WTC11 (cell line): ENCODE measurements at regions not wholly inside any gene's neighbourhood (a gene's known extent, or its start where the extent isn't known, plus 50 kb on each side); places are given as distances from the start of the nearest gene placed in this dataset.

Experiments used
- ATF1 ChIP-seq: sonication (generic); formaldehyde crosslinking; IDR thresholded peaks from 2 replicates; pipeline ENCODE4 v1.8.1; 2023; ENCODE audit warnings: mild to moderate bottlenecking, moderate library complexity, missing genetic modification reagents
- SP1 ChIP-seq: sonication (generic); formaldehyde crosslinking; conservative IDR thresholded peaks from 2 replicates; pipeline ENCODE4 v1.8.1; 2022; ENCODE audit warnings: missing genetic modification reagents
- TF ChIP-seq, protein P1 (sequence below): sonication (generic); formaldehyde crosslinking; IDR thresholded peaks from 2 replicates; pipeline ENCODE4 v1.8.1; 2022; ENCODE audit warnings: low read depth, mild to moderate bottlenecking, moderate library complexity, missing genetic modification reagents, borderline replicate concordance
- TF ChIP-seq, protein P2 (sequence below): fragments of 200-600 bp; IDR thresholded peaks from 2 replicates; pipeline ENCODE4 v1.8.0; 2022; ENCODE audit warnings: antibody characterized with exemption

DNA sequence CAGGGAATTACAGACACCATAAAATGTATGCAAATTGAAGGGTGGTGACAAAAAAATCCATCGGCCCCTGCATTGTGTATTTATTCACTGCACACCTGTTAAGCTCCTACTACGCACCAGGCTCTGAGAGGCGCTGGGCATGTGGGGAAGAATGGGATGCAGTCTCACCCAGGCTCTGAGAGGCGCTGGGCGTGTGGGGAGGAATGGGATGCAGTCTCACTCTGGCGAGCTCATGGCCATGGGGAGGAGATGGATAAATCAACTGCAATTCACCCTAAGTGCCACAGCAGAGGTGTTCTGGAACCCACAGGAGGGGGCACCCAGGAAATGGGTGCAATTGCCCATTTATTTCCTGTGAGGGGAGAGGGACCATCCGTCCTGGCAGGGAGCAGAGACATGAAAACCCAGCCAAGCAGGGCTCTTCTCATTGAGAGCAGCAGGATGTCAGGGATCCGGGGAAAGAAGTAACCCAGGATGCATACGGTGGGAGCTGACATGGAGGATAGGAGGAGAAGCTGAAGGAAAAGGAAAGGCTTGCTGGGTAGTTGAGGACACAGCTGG is 798.7 kb downstream of the TBC1D22A start:
- TF ChIP-seq ATF1 (CRISPR knock-in tag): no peak
- TF ChIP-seq, protein P1, sequence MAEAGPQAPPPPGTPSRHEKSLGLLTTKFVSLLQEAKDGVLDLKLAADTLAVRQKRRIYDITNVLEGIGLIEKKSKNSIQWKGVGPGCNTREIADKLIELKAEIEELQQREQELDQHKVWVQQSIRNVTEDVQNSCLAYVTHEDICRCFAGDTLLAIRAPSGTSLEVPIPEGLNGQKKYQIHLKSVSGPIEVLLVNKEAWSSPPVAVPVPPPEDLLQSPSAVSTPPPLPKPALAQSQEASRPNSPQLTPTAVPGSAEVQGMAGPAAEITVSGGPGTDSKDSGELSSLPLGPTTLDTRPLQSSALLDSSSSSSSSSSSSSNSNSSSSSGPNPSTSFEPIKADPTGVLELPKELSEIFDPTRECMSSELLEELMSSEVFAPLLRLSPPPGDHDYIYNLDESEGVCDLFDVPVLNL (CRISPR knock-in tag): no peak
- TF ChIP-seq, protein P2, sequence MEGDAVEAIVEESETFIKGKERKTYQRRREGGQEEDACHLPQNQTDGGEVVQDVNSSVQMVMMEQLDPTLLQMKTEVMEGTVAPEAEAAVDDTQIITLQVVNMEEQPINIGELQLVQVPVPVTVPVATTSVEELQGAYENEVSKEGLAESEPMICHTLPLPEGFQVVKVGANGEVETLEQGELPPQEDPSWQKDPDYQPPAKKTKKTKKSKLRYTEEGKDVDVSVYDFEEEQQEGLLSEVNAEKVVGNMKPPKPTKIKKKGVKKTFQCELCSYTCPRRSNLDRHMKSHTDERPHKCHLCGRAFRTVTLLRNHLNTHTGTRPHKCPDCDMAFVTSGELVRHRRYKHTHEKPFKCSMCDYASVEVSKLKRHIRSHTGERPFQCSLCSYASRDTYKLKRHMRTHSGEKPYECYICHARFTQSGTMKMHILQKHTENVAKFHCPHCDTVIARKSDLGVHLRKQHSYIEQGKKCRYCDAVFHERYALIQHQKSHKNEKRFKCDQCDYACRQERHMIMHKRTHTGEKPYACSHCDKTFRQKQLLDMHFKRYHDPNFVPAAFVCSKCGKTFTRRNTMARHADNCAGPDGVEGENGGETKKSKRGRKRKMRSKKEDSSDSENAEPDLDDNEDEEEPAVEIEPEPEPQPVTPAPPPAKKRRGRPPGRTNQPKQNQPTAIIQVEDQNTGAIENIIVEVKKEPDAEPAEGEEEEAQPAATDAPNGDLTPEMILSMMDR: no peak
- TF ChIP-seq SP1 (CRISPR knock-in tag): no peak
